Lower leg skin (tissue), 4 donors: ENCODE measurements at regions not wholly inside any gene's neighbourhood (a gene's known extent, or its start where the extent isn't known, plus 50 kb on each side); places are given as distances from the start of the nearest gene placed in this dataset.
"Not testable (repeated sequence)": the region's sequence is repeated elsewhere in the genome, so short reads cannot be mapped to it uniquely, and the experiment has no call there.

Experiments used
- DNase-seq, 2 donors: peaks; one replicate each; pipeline ENCODE4 v3.0.0-alpha.2; 2019; ENCODE audit warnings: low spot score in 2 of 2
- H3K4me3 ChIP-seq: fragments of 200-600 bp; sonication (generic); 2 replicates; pipeline ENCODE4 v1.5.1; 2017; ENCODE audit warnings: mild to moderate bottlenecking, low read depth; ENCODE audit not compliant: poor library complexity, severe bottlenecking
- CTCF ChIP-seq, 3 donors: fragments of 450-650 bp; IDR thresholded peaks; one replicate each; pipeline ENCODE4 v1.5.1; 2016; ENCODE audit warnings: antibody characterized with exemption in 3 of 3, mild to moderate bottlenecking in 3 of 3, moderate library complexity in 2 of 3
- POLR2A ChIP-seq, 2 donors: fragments of 450-650 bp; IDR thresholded peaks; one replicate each; pipeline ENCODE4 v1.6.1; 2016 to 2017; ENCODE audit warnings: antibody characterized with exemption in 2 of 2, mild to moderate bottlenecking in 1 of 2, moderate library complexity in 1 of 2
- WGBS, 2 donors: methylation state at CpG; one replicate each; pipeline ENCODE4 v1.1.5; 2018; 5-methylcytosine and 5-hydroxymethylcytosine counted together
- intact Hi-C: fragments of 100-400 bp; cut with DNase I; formaldehyde crosslinking; loops from one replicate; pipeline ENCODE4 v1.15.0; 2023; ENCODE audit warnings: low total_unique reads

- H3K4me3 ChIP-seq = no peak overlapping the region
- WGBS, 2 donors = 40 to 42% methylated on average over 16 of the region's 16 CpGs
- no peak for DNase-seq
- intact Hi-C loops = no loop called here
- no peak for TF ChIP-seq POLR2A (IDR thresholded peaks at IDR 0.05)
- no peak for TF ChIP-seq CTCF (IDR thresholded peaks at IDR 0.05)
Observed at GRCh38 chr3:70703305-70704102, 391.1 kb upstream of the MDFIC2 start.

GRCh38 chr3:70702132-70702531 lies 389.7 kb upstream of the MDFIC2 start:
- DNase-seq = no peak
- WGBS, 2 donors = 47 to 48% methylated on average over 2 of the region's 2 CpGs
- no peak for TF ChIP-seq CTCF (IDR thresholded peaks at IDR 0.05)
- TF ChIP-seq POLR2A (IDR thresholded peaks at IDR 0.05) = no peak
- no peak overlapping the region for H3K4me3 ChIP-seq
- intact Hi-C loops = no loop called here

- 53 to 65% methylated on average over 1 of the region's 1 CpG for WGBS, 2 donors
- TF ChIP-seq CTCF (IDR thresholded peaks at IDR 0.05) (no peak), POLR2A (IDR thresholded peaks at IDR 0.05) (no peak)
- intact Hi-C loops = no loop called here
- no peak for DNase-seq
- no peak overlapping the region for H3K4me3 ChIP-seq
Observed at GRCh38 chr3:70684701-70685100, 372.3 kb upstream of the MDFIC2 start.

GRCh38 chr3:70675810-70676209 lies 363.4 kb upstream of the MDFIC2 start:
- intact Hi-C loops, H3K4me3 ChIP-seq, DNase-seq: not testable (repeated sequence)
- WGBS, 2 donors = 89 to 92% methylated on average over 3 of the region's 3 CpGs

GRCh38 chr3:70658513-70659310 lies 346.3 kb upstream of the MDFIC2 start:
- TF ChIP-seq POLR2A (IDR thresholded peaks at IDR 0.05) (no peak), CTCF (IDR thresholded peaks at IDR 0.05) (no peak)
- WGBS, 2 donors = 61 to 67% methylated on average over 11 of the region's 11 CpGs
- DNase-seq = no peak
- no peak overlapping the region for H3K4me3 ChIP-seq
- intact Hi-C loops = no loop called here

GRCh38 chr3:70657454-70657853 lies 345.0 kb upstream of the MDFIC2 start:
- no peak for DNase-seq
- intact Hi-C loops = no loop called here
- TF ChIP-seq POLR2A (IDR thresholded peaks at IDR 0.05) (no peak), CTCF (IDR thresholded peaks at IDR 0.05) (no peak)
- WGBS, 2 donors = 52 to 63% methylated on average over 2 of the region's 2 CpGs
- no peak overlapping the region for H3K4me3 ChIP-seq
